Activated CD8-positive, alpha-beta memory T cell treated with anti-CD3 and anti-CD28 coated beads, Interleukin-2, amount 10 ng/mL, durations not matched to agents 7 days and 5 days (primary cell): ENCODE measurements at regions not wholly inside any gene's neighbourhood (a gene's known extent, or its start where the extent isn't known, plus 50 kb on each side); places are given as distances from the start of the nearest gene placed in this dataset.

Source experiments
- ATAC-seq: fragments of 150-1000 bp; cut with Tn5 transposase; one replicate; pipeline ENCODE4 v1.10.0; 2021; ENCODE audit warnings: moderate library complexity
- CTCF ChIA-PET: fragments of 350-600 bp; sonication (Branson Sonifier 250); formaldehyde crosslinking; loops from one replicate; lab custom pipeline; 2021; ENCODE audit warnings: antibody characterized with exemption; lab: Charles Lee
- DNase-seq: peaks from one replicate; pipeline ENCODE4 v3.0.0-alpha.2; 2020
- H3K27ac Mint-ChIP-seq: one replicate; pipeline ENCODE4 v1.8.0; 2021; ENCODE audit warnings: mild to moderate bottlenecking, mixed read lengths
- H3K27me3 Mint-ChIP-seq: one replicate; pipeline ENCODE4 v1.8.0; 2021; ENCODE audit warnings: mixed read lengths
- H3K36me3 Mint-ChIP-seq: one replicate; pipeline ENCODE4 v1.8.0; 2021; ENCODE audit warnings: mild to moderate bottlenecking, mixed read lengths
- H3K4me1 Mint-ChIP-seq: one replicate; pipeline ENCODE4 v1.8.0; 2021; ENCODE audit warnings: mixed read lengths
- H3K4me3 Mint-ChIP-seq: one replicate; pipeline ENCODE4 v1.8.0; 2021; ENCODE audit warnings: mild to moderate bottlenecking, moderate library complexity, mixed read lengths
- H3K9me3 Mint-ChIP-seq: one replicate; pipeline ENCODE4 v1.8.0; 2022; ENCODE audit warnings: low read depth, mixed read lengths

GRCh38 chr20:17787816-17788215 is 88.0 kb downstream of the BANF2 start:
- H3K9me3 Mint-ChIP-seq: no peaks in the 10 kb centered on the region
- H3K27ac Mint-ChIP-seq: no peak overlapping the region
- CTCF ChIA-PET: no interaction called here
- peaks cover 17% of the 10 kb centered on the region for H3K27me3 Mint-ChIP-seq
- no peak overlapping the region for H3K4me3 Mint-ChIP-seq
- H3K36me3 Mint-ChIP-seq: no peaks in the 10 kb centered on the region
- ATAC-seq (no peak), DNase-seq (no peak)
- no peaks in the 10 kb centered on the region for H3K4me1 Mint-ChIP-seq

- ATAC-seq (no peak), DNase-seq (no peak)
- H3K27me3 Mint-ChIP-seq: peaks cover 17% of the 10 kb centered on the region
- H3K4me1 Mint-ChIP-seq: no peaks in the 10 kb centered on the region
- no peak overlapping the region for H3K4me3 Mint-ChIP-seq
- no peaks in the 10 kb centered on the region for H3K9me3 Mint-ChIP-seq
- no peak overlapping the region for H3K27ac Mint-ChIP-seq
- H3K36me3 Mint-ChIP-seq: no peaks in the 10 kb centered on the region
- CTCF ChIA-PET: no interaction called here
These were observed 86.5 kb downstream of the BANF2 start for GRCh38 chr20:17786221-17786718.
